Progenitor cell of endocrine pancreas (in vitro differentiated cells): ENCODE measurements at regions not wholly inside any gene's neighbourhood (a gene's known extent, or its start where the extent isn't known, plus 50 kb on each side); places are given as distances from the start of the nearest gene placed in this dataset.

Source experiments
- DNase-seq: peaks from one replicate; pipeline ENCODE4 v3.0.0; 2021; ENCODE audit warnings: low spot score; ENCODE audit not compliant: unreplicated experiment
- H3K27ac Mint-ChIP-seq: 2 replicates; pipeline ENCODE4 v1.8.0; 2021; ENCODE audit warnings: mild to moderate bottlenecking, moderate library complexity, mixed read lengths
- H3K27me3 Mint-ChIP-seq: 2 replicates; pipeline ENCODE4 v1.8.0; 2021; ENCODE audit warnings: mixed read lengths
- H3K36me3 Mint-ChIP-seq: 2 replicates; pipeline ENCODE4 v1.8.0; 2022; ENCODE audit warnings: mixed read lengths; ENCODE audit not compliant: insufficient read depth
- H3K4me1 Mint-ChIP-seq: 2 replicates; pipeline ENCODE4 v1.8.0; 2021; ENCODE audit warnings: low read depth, mixed read lengths
- H3K4me3 Mint-ChIP-seq: 2 replicates; pipeline ENCODE4 v1.8.0; 2021; ENCODE audit warnings: low read depth, mild to moderate bottlenecking, moderate library complexity, mixed read lengths
- H3K9me3 Mint-ChIP-seq: 2 replicates; pipeline ENCODE4 v1.8.0; 2021; ENCODE audit warnings: low read depth, mixed read lengths
- CTCF ChIP-seq: fragments of 200-600 bp; sonication (generic); IDR thresholded peaks from one replicate; pipeline ENCODE4 v1.5.0; 2021; ENCODE audit warnings: antibody characterized with exemption, mild to moderate bottlenecking; ENCODE audit not compliant: unreplicated experiment

DNA sequence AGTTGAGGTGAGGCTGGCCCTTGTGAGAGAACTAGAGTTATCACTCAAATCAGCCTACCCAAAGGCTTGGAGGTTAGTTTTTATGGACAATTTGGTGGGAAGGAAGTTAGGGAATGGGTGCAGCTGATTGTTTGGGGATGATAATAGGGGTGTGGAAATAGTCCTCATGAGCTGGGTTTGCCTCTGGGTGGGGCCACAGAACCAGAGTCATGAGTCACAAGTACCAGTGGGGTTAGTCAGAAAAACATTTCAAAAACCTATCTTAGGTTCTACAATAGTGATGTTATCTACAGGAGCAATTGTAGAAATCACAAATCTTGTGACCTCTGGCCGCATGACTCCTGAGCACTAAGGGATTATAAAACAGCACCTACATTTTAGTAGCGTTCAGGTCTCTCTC, 630.1 kb upstream of the PIK3C3 start:
- DNase-seq = no peak

GRCh38 chr18:41324020-41324791, 630.8 kb upstream of the PIK3C3 start:
- DNase-seq = no peak
- TF ChIP-seq CTCF = no peak
- Mint-ChIP-seq H3K36me3 (peaks cover 11% of the 10 kb centered on the region), H3K4me3 (no peak overlapping the region), H3K4me1 (peaks cover 31% of the 10 kb centered on the region), H3K27ac (peak overlapping the region; percentile 37), H3K27me3 (no peaks in the 10 kb centered on the region), H3K9me3 (peaks cover 23% of the 10 kb centered on the region)

More for the DNA sequence above, 630.1 kb upstream of the PIK3C3 start:
- H3K36me3 Mint-ChIP-seq = peaks cover 11% of the 10 kb centered on the region
- H3K27ac Mint-ChIP-seq = peak overlapping the region; percentile 37
- H3K4me1 Mint-ChIP-seq = peaks cover 24% of the 10 kb centered on the region
- no peak overlapping the region for H3K4me3 Mint-ChIP-seq
- peaks cover 21% of the 10 kb centered on the region for H3K9me3 Mint-ChIP-seq
- TF ChIP-seq CTCF = no peak
- H3K27me3 Mint-ChIP-seq = no peaks in the 10 kb centered on the region

DNA sequence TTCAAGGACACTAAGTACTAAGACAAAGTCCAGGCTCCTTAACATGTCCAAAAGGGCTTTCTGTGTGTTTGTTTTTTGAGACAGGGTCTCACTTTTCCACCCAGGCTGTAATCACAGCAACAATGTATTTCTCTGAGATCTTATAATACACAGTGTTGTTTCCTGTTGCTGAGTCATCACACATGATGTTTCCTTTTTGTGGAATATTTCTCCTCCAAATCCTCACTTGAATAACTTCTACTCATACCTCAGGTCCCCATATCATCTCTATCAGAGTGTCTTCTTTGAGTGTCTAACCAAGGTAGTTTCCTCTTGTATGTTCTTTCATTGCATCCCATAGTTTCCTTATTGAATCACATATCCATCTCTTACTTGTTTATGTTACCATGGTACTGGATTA, 632.0 kb upstream of the PIK3C3 start:
- no peak overlapping the region for H3K4me3 Mint-ChIP-seq
- no peak for TF ChIP-seq CTCF

GRCh38 chr18:41320100-41320499, 634.9 kb upstream of the PIK3C3 start:
- Mint-ChIP-seq H3K4me1 (peaks cover 35% of the 10 kb centered on the region), H3K27ac (peak overlapping the region; percentile 47), H3K4me3 (no peak overlapping the region), H3K36me3 (no peaks in the 10 kb centered on the region), H3K27me3 (no peaks in the 10 kb centered on the region), H3K9me3 (peaks cover 26% of the 10 kb centered on the region)
- TF ChIP-seq CTCF = no peak
- DNase-seq = no peak

More for the DNA sequence above, 632.0 kb upstream of the PIK3C3 start:
- no peak for DNase-seq
- peaks cover 35% of the 10 kb centered on the region for H3K4me1 Mint-ChIP-seq
- no peaks in the 10 kb centered on the region for H3K27me3 Mint-ChIP-seq
- peaks cover 27% of the 10 kb centered on the region for H3K9me3 Mint-ChIP-seq
- peaks cover 9% of the 10 kb centered on the region for H3K36me3 Mint-ChIP-seq
- no peak overlapping the region for H3K27ac Mint-ChIP-seq

- H3K4me3 Mint-ChIP-seq = no peak overlapping the region
- H3K27ac Mint-ChIP-seq = no peak overlapping the region
- H3K9me3 Mint-ChIP-seq = peaks cover 21% of the 10 kb centered on the region
- no peaks in the 10 kb centered on the region for H3K36me3 Mint-ChIP-seq
- DNase-seq = no peak
- no peak for TF ChIP-seq CTCF
- no peaks in the 10 kb centered on the region for H3K27me3 Mint-ChIP-seq
- peaks cover 12% of the 10 kb centered on the region for H3K4me1 Mint-ChIP-seq
These were observed 639.9 kb upstream of the PIK3C3 start for GRCh38 chr18:41315134-41315533.
